B cell (primary cell): ENCODE measurements at regions not wholly inside any gene's neighbourhood (a gene's known extent, or its start where the extent isn't known, plus 50 kb on each side); places are given as distances from the start of the nearest gene placed in this dataset.

Experiments used
- ATAC-seq: fragments of 200-7000 bp; cut with Tn5 transposase; one replicate; pipeline ENCODE4 v1.10.0; 2021; ENCODE audit warnings: low read depth, mild to moderate bottlenecking, moderate number of reproducible peaks, moderate library complexity
- CTCF ChIA-PET: fragments of 350-600 bp; sonication (Branson Sonifier 250); formaldehyde crosslinking; loops from one replicate; lab custom pipeline; 2021; ENCODE audit warnings: antibody characterized with exemption, inconsistent platforms; lab: Charles Lee
- POLR2A ChIA-PET: fragments of 350-600 bp; sonication (Branson Sonifier 250); formaldehyde crosslinking; loops from one replicate; lab custom pipeline; 2021; ENCODE audit warnings: antibody characterized with exemption; lab: Charles Lee
- DNase-seq: peaks from one replicate; pipeline ENCODE4 v3.0.0; 2013
- H2AFZ ChIP-seq: 2 replicates; pipeline ENCODE4 v1.6.1; 2012; ENCODE audit warnings: mild to moderate bottlenecking, low read depth, low read length; ENCODE audit not compliant: insufficient read depth, poor library complexity, severe bottlenecking
- H3K27ac ChIP-seq, 2 donors: 1 replicate in 1 of 2; 2 replicates in 1 of 2; pipeline ENCODE4 v1.5.1; 2012 to 2013; ENCODE audit warnings: low read length in 2 of 2, mild to moderate bottlenecking in 2 of 2, moderate library complexity in 1 of 2
- H3K27me3 ChIP-seq, 4 experiments: fragments of 200-600 bp in 1 of 4; sonication (generic) in 1 of 4; replicated peaks in 1 of 4; 1 replicate in 2 of 4; 2 replicates in 2 of 4; pipeline versions ENCODE4 v1.6.1 to v1.7.0; 2013 to 2016; ENCODE audit warnings: low read length in 3 of 4, mild to moderate bottlenecking in 2 of 4, mixed read lengths in 1 of 4, moderate library complexity in 1 of 4; ENCODE audit not compliant: insufficient read depth in 4 of 4, control insufficient read depth in 3 of 4; ENCODE audit errors: control extremely low read depth in 1 of 4
- H3K36me3 ChIP-seq, 2 experiments: replicated peaks in 1 of 2; 1 replicate in 1 of 2; 2 replicates in 1 of 2; pipeline versions ENCODE4 v1.6.1 to v1.7.1; 2013; ENCODE audit warnings: low read length in 1 of 2; ENCODE audit not compliant: insufficient read depth in 2 of 2, control insufficient read depth in 1 of 2; ENCODE audit errors: control extremely low read depth in 1 of 2, extremely low read depth in 1 of 2
- H3K4me1 ChIP-seq, 2 donors: fragments of 200-600 bp in 1 of 2; sonication (generic) in 1 of 2; 1 replicate in 1 of 2; 2 replicates in 1 of 2; pipeline versions ENCODE4 v1.5.1 to v1.6.1; 2013 to 2017; ENCODE audit warnings: low read length in 2 of 2; ENCODE audit not compliant: control insufficient read depth in 2 of 2, insufficient read depth in 2 of 2
- H3K4me2 ChIP-seq: replicated peaks from 2 replicates; pipeline ENCODE3; 2012; ENCODE audit warnings: mild to moderate bottlenecking, low read depth, low read length; ENCODE audit not compliant: poor library complexity, severe bottlenecking
- H3K4me3 ChIP-seq, 5 experiments: fragments of 200-600 bp in 1 of 5; sonication (generic) in 1 of 5; 1 replicate in 3 of 5; 2 replicates in 2 of 5; pipeline versions ENCODE4 v1.5.1 to v1.7.0; 2011 to 2016; ENCODE audit warnings: low read length in 4 of 5, mild to moderate bottlenecking in 4 of 5, low read depth in 2 of 5, control low read depth in 1 of 5, moderate library complexity in 1 of 5; ENCODE audit not compliant: insufficient read depth in 1 of 5; ENCODE audit errors: control extremely low read depth in 1 of 5, extremely low read depth in 1 of 5
- H3K79me2 ChIP-seq: fragments of 200-600 bp; sonication (generic); one replicate; pipeline ENCODE4 v1.6.0; 2016; ENCODE audit warnings: low read length; ENCODE audit not compliant: control insufficient read depth, insufficient read depth
- H3K9ac ChIP-seq: fragments of 200-600 bp; sonication (generic); 2 replicates; pipeline ENCODE4 v1.6.1; 2017; ENCODE audit warnings: mild to moderate bottlenecking, low read length, moderate library complexity
- H3K9me3 ChIP-seq, 3 donors: one replicate each; pipeline versions ENCODE4 v1.6.1 to v1.7.1; 2013; ENCODE audit warnings: low read length in 2 of 3; ENCODE audit not compliant: control insufficient read depth in 2 of 3, insufficient read depth in 1 of 3; ENCODE audit errors: control extremely low read depth in 1 of 3
- H4K20me1 ChIP-seq: 2 replicates; pipeline ENCODE4 v1.6.0; 2012; ENCODE audit warnings: mild to moderate bottlenecking, low read length; ENCODE audit not compliant: insufficient read depth, control insufficient read depth, poor library complexity, severe bottlenecking
- H3K27ac Mint-ChIP-seq: one replicate; pipeline ENCODE4 v1.8.0; 2021; ENCODE audit warnings: mixed read lengths
- H3K27me3 Mint-ChIP-seq: one replicate; pipeline ENCODE4 v1.8.0; 2021; ENCODE audit warnings: mixed read lengths
- H3K4me1 Mint-ChIP-seq: one replicate; pipeline ENCODE4 v1.8.0; 2021; ENCODE audit warnings: mixed read lengths
- H3K4me3 Mint-ChIP-seq: one replicate; pipeline ENCODE4 v1.8.0; 2021; ENCODE audit warnings: mixed read lengths
- H3K9me3 Mint-ChIP-seq: one replicate; pipeline ENCODE4 v1.8.0; 2022; ENCODE audit warnings: mixed read lengths; ENCODE audit not compliant: insufficient read depth
- CTCF ChIP-seq: fragments of 200-600 bp; IDR thresholded peaks from one replicate; pipeline ENCODE4 v1.8.0; 2022; ENCODE audit warnings: antibody characterized with exemption, mild to moderate bottlenecking
- EZH2 ChIP-seq: IDR thresholded peaks from 2 replicates; pipeline ENCODE4 v1.6.1; 2012; ENCODE audit warnings: borderline replicate concordance, low read depth, mild to moderate bottlenecking, moderate library complexity, low read length; ENCODE audit not compliant: insufficient read depth, poor library complexity, severe bottlenecking
- WGBS: methylation state at CpG from one replicate; pipeline ENCODE4 v1.1.5; 2013; ENCODE audit warnings: missing lambda C conversion rate; ENCODE audit not compliant: insufficient coverage; 5-methylcytosine and 5-hydroxymethylcytosine counted together
- intact Hi-C: fragments of 100-400 bp; cut with micrococcal nuclease; formaldehyde crosslinking; loops from one replicate; pipeline ENCODE4 v1.10.0; 2022

GRCh38 chr6:148116001-148116400, 226.6 kb upstream of the SASH1 start:
- H3K4me3 ChIP-seq = no peak overlapping the region
- ChIA-PET POLR2A (no interaction called here), CTCF (no interaction called here)
- Mint-ChIP-seq H3K4me3 (no peak overlapping the region), H3K4me1 (no peaks in the 10 kb centered on the region), H3K27me3 (peaks cover 11% of the 10 kb centered on the region), H3K9me3 (peaks cover 1% of the 10 kb centered on the region), H3K27ac (no peak overlapping the region)
- DNase-seq = no peak
- H3K9me3 ChIP-seq = no peaks in the 10 kb centered on the region
- no peak for ATAC-seq
- WGBS = 80% methylated on average over 1 of the region's 3 CpGs
- no peak overlapping the region for H3K9ac ChIP-seq
- H3K4me1 ChIP-seq = no peaks in the 10 kb centered on the region
- no peaks in the 10 kb centered on the region for H4K20me1 ChIP-seq
- no peaks in the 10 kb centered on the region for H3K27me3 ChIP-seq
- no peak overlapping the region for H3K27ac ChIP-seq
- TF ChIP-seq CTCF (no peak), EZH2 (no peak)
- intact Hi-C loops = no loop called here
- no peak overlapping the region for H3K4me2 ChIP-seq
- H3K36me3 ChIP-seq = no peaks in the 10 kb centered on the region
- H3K79me2 ChIP-seq = no peaks in the 10 kb centered on the region
- no peak overlapping the region for H2AFZ ChIP-seq

- no peaks in the 10 kb centered on the region for H3K9me3 Mint-ChIP-seq
Observed at GRCh38 chr6:148118244-148118643, 224.4 kb upstream of the SASH1 start.

More at GRCh38 chr6:148118244-148118643, 224.4 kb upstream of the SASH1 start:
- Histone ChIP-seq H3K9me3 (no peaks in the 10 kb centered on the region), H3K9ac (no peak overlapping the region), H3K4me1 (no peaks in the 10 kb centered on the region), H2AFZ (no peak overlapping the region), H3K27me3 (no peaks in the 10 kb centered on the region), H4K20me1 (no peaks in the 10 kb centered on the region), H3K4me3 (no peak overlapping the region), H3K4me2 (no peak overlapping the region), H3K27ac (no peak overlapping the region), H3K79me2 (no peaks in the 10 kb centered on the region), H3K36me3 (no peaks in the 10 kb centered on the region)
- peaks cover 7% of the 10 kb centered on the region for H3K27me3 Mint-ChIP-seq
- intact Hi-C loops = no loop called here
- H3K27ac Mint-ChIP-seq = no peak overlapping the region
- WGBS = no CpG with 5 or more reads among the region's 1 CpG
- POLR2A ChIA-PET = no interaction called here
- no peak for DNase-seq
- no peaks in the 10 kb centered on the region for H3K4me1 Mint-ChIP-seq
- no peak overlapping the region for H3K4me3 Mint-ChIP-seq
- CTCF ChIA-PET = no interaction called here
- no peak for TF ChIP-seq CTCF
- TF ChIP-seq EZH2 = no peak
- ATAC-seq = no peak
